GM19351 (cell line): ENCODE measurements at regions not wholly inside any gene's neighbourhood (a gene's known extent, or its start where the extent isn't known, plus 50 kb on each side); places are given as distances from the start of the nearest gene placed in this dataset.
A peak's percentile ranks its signal among the peaks of the same experiment; 100 is the strongest.
"Not testable (repeated sequence)": the region's sequence is repeated elsewhere in the genome, so short reads cannot be mapped to it uniquely, and the experiment has no call there.

ENCODE experiments used
- ATAC-seq: cut with Tn5 transposase; IDR thresholded peaks from one replicate; pipeline ENCODE4 v1.9.1; 2021; ENCODE audit warnings: mild to moderate bottlenecking, moderate library complexity; ENCODE audit not compliant: unreplicated experiment

GRCh38 chr12:116360579-116361413 is 83.3 kb upstream of the MED13L start:
- ATAC-seq: no peak

GRCh38 chr12:116361414-116362223 is 84.1 kb upstream of the MED13L start:
- ATAC-seq: peak; percentile 53

GRCh38 chr12:116365114-116365513 is 87.6 kb upstream of the MED13L start:
- no peak for ATAC-seq

GRCh38 chr12:116365606-116366455 is 88.3 kb upstream of the MED13L start:
- no peak for ATAC-seq

- no peak for ATAC-seq
Measured at GRCh38 chr12:116366456-116366776, 88.9 kb upstream of the MED13L start.

GRCh38 chr12:116366824-116367223 is 89.3 kb upstream of the MED13L start:
- ATAC-seq: no peak

- ATAC-seq: no peak
Measured at GRCh38 chr12:116368196-116369194, 91.0 kb upstream of the MED13L start.

GRCh38 chr12:116370004-116370404 is 92.5 kb upstream of the MED13L start:
- ATAC-seq: no peak

GRCh38 chr12:116370886-116371580 is 93.5 kb upstream of the MED13L start:
- no peak for ATAC-seq

GRCh38 chr12:116372815-116373214 is 95.3 kb upstream of the MED13L start:
- no peak for ATAC-seq

GRCh38 chr12:116373572-116374206 is 96.2 kb upstream of the MED13L start:
- no peak for ATAC-seq

GRCh38 chr12:116374207-116374606 is 96.7 kb upstream of the MED13L start:
- ATAC-seq: no peak

- ATAC-seq: no peak
Measured at GRCh38 chr12:116375278-116375842, 97.9 kb upstream of the MED13L start.

GRCh38 chr12:116376354-116377193 is 99.1 kb upstream of the MED13L start:
- ATAC-seq: no peak

- ATAC-seq: not testable (repeated sequence)
Measured at GRCh38 chr12:116377194-116377571, 99.7 kb upstream of the MED13L start.

GRCh38 chr12:116378002-116378401 is 100.5 kb upstream of the MED13L start:
- ATAC-seq: no peak

- ATAC-seq: no peak
Measured at GRCh38 chr12:116380108-116380507, 102.6 kb upstream of the MED13L start.

GRCh38 chr12:116380740-116381139 is 103.2 kb upstream of the MED13L start:
- not testable (repeated sequence) for ATAC-seq
